Natural killer cell (primary cell): ENCODE measurements at regions not wholly inside any gene's neighbourhood (a gene's known extent, or its start where the extent isn't known, plus 50 kb on each side); places are given as distances from the start of the nearest gene placed in this dataset.

ENCODE experiments used
- ATAC-seq, 3 donors: fragments of 150-1000 bp in 2 of 3; fragments of 200-7000 bp in 1 of 3; cut with Tn5 transposase; 1 replicate in 1 of 3; 2 replicates in 2 of 3; pipeline ENCODE4 v1.10.0; 2021; ENCODE audit warnings: mild to moderate bottlenecking in 2 of 3, moderate library complexity in 2 of 3
- DNase-seq, 2 donors: peaks; one replicate each; pipeline versions ENCODE4 v3.0.0 to v3.0.0-alpha.2; 2013 to 2021; ENCODE audit warnings: mixed read lengths in 1 of 2
- H3K27ac ChIP-seq: one replicate; pipeline ENCODE4 v1.5.1; 2013; ENCODE audit warnings: mild to moderate bottlenecking, low read length
- H3K27me3 ChIP-seq: one replicate; pipeline ENCODE4 v1.6.1; 2013; ENCODE audit warnings: low read length; ENCODE audit not compliant: control insufficient read depth, insufficient read depth
- H3K36me3 ChIP-seq: one replicate; pipeline ENCODE4 v1.6.1; 2013; ENCODE audit warnings: low read length; ENCODE audit not compliant: control insufficient read depth, insufficient read depth
- H3K4me1 ChIP-seq: one replicate; pipeline ENCODE4 v1.6.1; 2013; ENCODE audit warnings: low read length; ENCODE audit not compliant: control insufficient read depth, insufficient read depth
- H3K4me3 ChIP-seq: one replicate; pipeline ENCODE4 v1.5.1; 2013; ENCODE audit warnings: low read length
- H3K9me3 ChIP-seq: one replicate; pipeline ENCODE4 v1.6.1; 2013; ENCODE audit warnings: low read length; ENCODE audit not compliant: control insufficient read depth, insufficient read depth
- H3K27ac Mint-ChIP-seq, 2 donors: one replicate each; pipeline ENCODE4 v1.8.0; 2022; ENCODE audit warnings: mild to moderate bottlenecking in 2 of 2, mixed read lengths in 2 of 2, moderate library complexity in 1 of 2
- H3K27me3 Mint-ChIP-seq, 2 donors: one replicate each; pipeline ENCODE4 v1.8.0; 2022; ENCODE audit warnings: low read depth in 2 of 2, mixed read lengths in 2 of 2
- H3K36me3 Mint-ChIP-seq: one replicate; pipeline ENCODE4 v1.8.0; 2022; ENCODE audit warnings: mixed read lengths
- H3K4me1 Mint-ChIP-seq, 2 donors: one replicate each; pipeline ENCODE4 v1.8.0; 2022; ENCODE audit warnings: mixed read lengths in 2 of 2
- H3K4me3 Mint-ChIP-seq: one replicate; pipeline ENCODE4 v1.8.0; 2022; ENCODE audit warnings: mild to moderate bottlenecking, moderate library complexity, mixed read lengths
- H3K9me3 Mint-ChIP-seq, 2 donors: one replicate each; pipeline ENCODE4 v1.8.0; 2022; ENCODE audit warnings: mixed read lengths in 2 of 2
- CTCF ChIP-seq: fragments of 200-600 bp; IDR thresholded peaks from one replicate; pipeline ENCODE4 v1.8.0; 2022; ENCODE audit warnings: antibody characterized with exemption
- WGBS: methylation state at CpG from one replicate; pipeline ENCODE4 v1.1.7; 2013; ENCODE audit warnings: missing lambda C conversion rate; ENCODE audit not compliant: insufficient coverage; 5-methylcytosine and 5-hydroxymethylcytosine counted together
- intact Hi-C: fragments of 100-400 bp; cut with micrococcal nuclease; formaldehyde crosslinking; loops from one replicate; pipeline ENCODE4 v1.14.2; 2022

GRCh38 chr15:62446984-62447383, 281.9 kb upstream of the C2CD4B start:
- H3K9me3 ChIP-seq, result no peaks in the 10 kb centered on the region
- H3K9me3 Mint-ChIP-seq, result no peaks in the 10 kb centered on the region
- intact Hi-C loops, result no loop called here
- no peaks in the 10 kb centered on the region for H3K4me1 Mint-ChIP-seq
- TF ChIP-seq CTCF, result no peak
- H3K27me3 Mint-ChIP-seq, result peaks cover 0 to 3% of the 10 kb centered on the region in 2 donors
- DNase-seq, result no peak
- no peaks in the 10 kb centered on the region for H3K36me3 Mint-ChIP-seq
- no peak overlapping the region for H3K27ac ChIP-seq
- no peaks in the 10 kb centered on the region for H3K27me3 ChIP-seq
- no peak overlapping the region for H3K4me3 ChIP-seq
- WGBS, result 95% methylated on average over 4 of the region's 5 CpGs
- no peak overlapping the region for H3K4me3 Mint-ChIP-seq
- H3K36me3 ChIP-seq, result no peaks in the 10 kb centered on the region
- no peak for ATAC-seq
- no peaks in the 10 kb centered on the region for H3K4me1 ChIP-seq
- no peak overlapping the region for H3K27ac Mint-ChIP-seq

- no peak overlapping the region for H3K4me3 Mint-ChIP-seq
- no peaks in the 10 kb centered on the region for H3K4me1 ChIP-seq
- no peaks in the 10 kb centered on the region for H3K27me3 ChIP-seq
- no peak for DNase-seq
- 89% methylated on average over 7 of the region's 7 CpGs for WGBS
- ATAC-seq, result no peak
- no peaks in the 10 kb centered on the region for H3K36me3 Mint-ChIP-seq
- H3K4me3 ChIP-seq, result no peak overlapping the region
- no peaks in the 10 kb centered on the region for H3K36me3 ChIP-seq
- no peak overlapping the region for H3K27ac ChIP-seq
- no peak for TF ChIP-seq CTCF
- H3K9me3 ChIP-seq, result no peaks in the 10 kb centered on the region
- H3K27me3 Mint-ChIP-seq, result peaks cover 0 to 3% of the 10 kb centered on the region in 2 donors
- intact Hi-C loops, result no loop called here
- no peaks in the 10 kb centered on the region for H3K4me1 Mint-ChIP-seq
- no peak overlapping the region for H3K27ac Mint-ChIP-seq
- H3K9me3 Mint-ChIP-seq, result no peaks in the 10 kb centered on the region
These were observed 282.7 kb upstream of the C2CD4B start for GRCh38 chr15:62447742-62448141.

GRCh38 chr15:62449638-62450037, 284.6 kb upstream of the C2CD4B start:
- Mint-ChIP-seq H3K9me3 (no peaks in the 10 kb centered on the region), H3K4me1 (no peaks in the 10 kb centered on the region)

More at GRCh38 chr15:62449638-62450037, 284.6 kb upstream of the C2CD4B start:
- H3K27ac Mint-ChIP-seq, result no peak overlapping the region
- intact Hi-C loops, result no loop called here
- no peak overlapping the region for H3K4me3 ChIP-seq
- no peaks in the 10 kb centered on the region for H3K27me3 Mint-ChIP-seq
- no peaks in the 10 kb centered on the region for H3K36me3 ChIP-seq
- ATAC-seq (no peak), DNase-seq (no peak)
- 60% methylated on average over 1 of the region's 1 CpG for WGBS
- H3K27ac ChIP-seq, result no peak overlapping the region
- no peaks in the 10 kb centered on the region for H3K9me3 ChIP-seq
- no peaks in the 10 kb centered on the region for H3K27me3 ChIP-seq
- H3K36me3 Mint-ChIP-seq, result no peaks in the 10 kb centered on the region
- no peak overlapping the region for H3K4me3 Mint-ChIP-seq
- TF ChIP-seq CTCF, result no peak
- no peaks in the 10 kb centered on the region for H3K4me1 ChIP-seq
